ENCODE measurements at regions not wholly inside any gene's neighbourhood (a gene's known extent, or its start where the extent isn't known, plus 50 kb on each side); places are given as distances from the start of the nearest gene placed in this dataset.

DNA sequence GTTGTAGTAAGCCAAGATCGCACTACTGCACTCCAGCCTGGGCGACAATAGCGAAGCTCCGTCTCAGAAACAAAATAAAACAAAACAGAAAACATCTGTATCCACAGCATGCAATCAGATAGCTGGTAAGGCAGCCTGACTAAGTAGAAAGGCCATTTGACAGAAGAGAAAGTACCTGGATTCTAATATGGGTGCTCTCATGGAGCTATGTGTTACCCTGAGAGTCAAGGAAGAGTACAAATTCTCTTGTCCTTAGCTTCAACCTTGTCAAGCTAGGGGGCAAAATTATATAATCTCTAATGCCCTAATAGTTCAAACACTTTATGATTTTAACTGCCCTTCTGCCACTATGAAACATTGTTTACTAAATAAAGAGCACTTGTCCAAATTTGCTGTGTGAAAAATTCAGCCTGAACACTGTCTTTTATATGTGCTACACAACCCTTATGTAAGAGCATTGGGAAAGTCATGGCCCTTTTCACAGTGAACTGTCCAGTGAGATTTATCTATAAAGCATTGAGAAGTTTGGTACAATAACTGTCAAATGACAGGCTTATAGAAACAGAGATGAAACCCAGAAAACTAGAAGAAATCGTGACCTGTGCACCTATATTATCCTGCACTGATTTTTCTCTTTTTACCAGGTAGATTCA lies 51.2 kb upstream of the PRKG1 start:
- H3K9me3 ChIP-seq (ENCODE audit: insufficient read depth, low read length) = no peaks in the 10 kb centered on the region
- H3K4me3 ChIP-seq (ENCODE audit: insufficient read length, low read depth) = no peak overlapping the region
- H3K36me3 ChIP-seq (ENCODE audit: insufficient read depth, insufficient read length, low read length) = no peaks in the 10 kb centered on the region
- no peaks in the 10 kb centered on the region for H3K4me1 ChIP-seq (ENCODE audit: insufficient read depth, insufficient read length)
- DNase-seq (ENCODE audit: low read depth, low spot score) = no peak
- no peak overlapping the region for H3K9ac ChIP-seq (ENCODE audit: insufficient read length, low read depth)
- no peaks in the 10 kb centered on the region for H3K27me3 ChIP-seq (ENCODE audit: insufficient read depth, insufficient read length)
- TF ChIP-seq ZNF274 (IDR thresholded peaks at IDR 0.05; ENCODE audit: low read depth, low read length) (no peak), YY1 (IDR thresholded peaks at IDR 0.05; ENCODE audit: insufficient read depth, insufficient read length) (no peak)

DNA sequence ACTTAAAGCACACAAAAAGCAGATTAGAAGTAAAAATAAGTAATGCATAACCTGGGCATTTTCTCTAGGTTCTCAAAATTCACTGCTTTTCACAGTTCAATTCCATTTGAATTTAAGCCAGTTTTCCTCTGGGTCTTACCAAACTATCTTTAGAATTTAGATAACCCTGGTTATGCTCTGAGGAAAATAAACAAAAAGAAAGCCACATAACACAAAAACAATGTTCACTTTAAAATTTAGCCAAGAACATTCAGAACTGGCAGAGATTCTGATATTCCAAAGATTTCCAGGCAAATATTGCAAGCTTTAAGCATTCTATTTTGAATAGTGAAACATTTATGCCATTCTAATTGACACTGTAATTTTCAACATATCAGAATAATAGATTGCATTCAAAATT lies 50.7 kb upstream of the PRKG1 start:
- H3K9me3 ChIP-seq (ENCODE audit: insufficient read depth, low read length) = no peaks in the 10 kb centered on the region

More for the DNA sequence above, 50.7 kb upstream of the PRKG1 start:
- Histone ChIP-seq H3K9ac (ENCODE audit: insufficient read length, low read depth) (no peak overlapping the region), H3K4me1 (ENCODE audit: insufficient read depth, insufficient read length) (no peaks in the 10 kb centered on the region), H3K27me3 (ENCODE audit: insufficient read depth, insufficient read length) (no peaks in the 10 kb centered on the region), H3K4me3 (ENCODE audit: insufficient read length, low read depth) (no peak overlapping the region), H3K36me3 (ENCODE audit: insufficient read depth, insufficient read length, low read length) (no peaks in the 10 kb centered on the region)
- no peak for DNase-seq (ENCODE audit: low read depth, low spot score)
- no peak for TF ChIP-seq ZNF274 (IDR thresholded peaks at IDR 0.05; ENCODE audit: low read depth, low read length)
- TF ChIP-seq SUZ12 (IDR thresholded peaks at IDR 0.05; ENCODE audit: extremely low read depth, insufficient read depth, insufficient read length) = no peak
- TF ChIP-seq YY1 (IDR thresholded peaks at IDR 0.05; ENCODE audit: insufficient read depth, insufficient read length) = no peak

Data from NT2/D1 (cell line).